ENCODE measurements at regions not wholly inside any gene's neighbourhood (a gene's known extent, or its start where the extent isn't known, plus 50 kb on each side); places are given as distances from the start of the nearest gene placed in this dataset.

DNA sequence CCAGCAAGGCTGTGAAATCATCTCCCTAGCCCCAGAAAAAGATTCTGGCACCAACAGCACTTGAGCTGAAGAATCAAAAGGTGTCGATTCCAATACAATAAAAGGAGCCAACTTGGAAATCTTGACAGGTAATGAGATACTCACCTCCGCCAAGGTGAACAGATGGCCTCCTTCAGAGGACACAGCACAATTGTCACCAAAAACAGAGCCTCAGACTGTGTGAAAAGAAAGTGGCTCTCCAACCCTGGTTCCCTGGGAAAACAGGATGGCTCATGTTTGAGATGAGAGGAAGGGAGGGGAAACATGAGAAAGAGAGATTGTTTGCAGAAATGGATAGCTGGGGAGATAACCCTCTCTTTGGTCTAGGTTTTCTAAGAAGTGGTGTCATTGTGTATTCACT is 168.9 kb downstream of the HS3ST1 start:
- H3K4me3 ChIP-seq (ENCODE audit: low read length): no peak overlapping the region
- no peak for DNase-seq (ENCODE audit: low read depth)
- TF ChIP-seq, protein P1, sequence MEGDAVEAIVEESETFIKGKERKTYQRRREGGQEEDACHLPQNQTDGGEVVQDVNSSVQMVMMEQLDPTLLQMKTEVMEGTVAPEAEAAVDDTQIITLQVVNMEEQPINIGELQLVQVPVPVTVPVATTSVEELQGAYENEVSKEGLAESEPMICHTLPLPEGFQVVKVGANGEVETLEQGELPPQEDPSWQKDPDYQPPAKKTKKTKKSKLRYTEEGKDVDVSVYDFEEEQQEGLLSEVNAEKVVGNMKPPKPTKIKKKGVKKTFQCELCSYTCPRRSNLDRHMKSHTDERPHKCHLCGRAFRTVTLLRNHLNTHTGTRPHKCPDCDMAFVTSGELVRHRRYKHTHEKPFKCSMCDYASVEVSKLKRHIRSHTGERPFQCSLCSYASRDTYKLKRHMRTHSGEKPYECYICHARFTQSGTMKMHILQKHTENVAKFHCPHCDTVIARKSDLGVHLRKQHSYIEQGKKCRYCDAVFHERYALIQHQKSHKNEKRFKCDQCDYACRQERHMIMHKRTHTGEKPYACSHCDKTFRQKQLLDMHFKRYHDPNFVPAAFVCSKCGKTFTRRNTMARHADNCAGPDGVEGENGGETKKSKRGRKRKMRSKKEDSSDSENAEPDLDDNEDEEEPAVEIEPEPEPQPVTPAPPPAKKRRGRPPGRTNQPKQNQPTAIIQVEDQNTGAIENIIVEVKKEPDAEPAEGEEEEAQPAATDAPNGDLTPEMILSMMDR (IDR thresholded peaks at IDR 0.05; ENCODE audit: insufficient read depth, low read depth, low read length, missing control alignments): no peak

DNA sequence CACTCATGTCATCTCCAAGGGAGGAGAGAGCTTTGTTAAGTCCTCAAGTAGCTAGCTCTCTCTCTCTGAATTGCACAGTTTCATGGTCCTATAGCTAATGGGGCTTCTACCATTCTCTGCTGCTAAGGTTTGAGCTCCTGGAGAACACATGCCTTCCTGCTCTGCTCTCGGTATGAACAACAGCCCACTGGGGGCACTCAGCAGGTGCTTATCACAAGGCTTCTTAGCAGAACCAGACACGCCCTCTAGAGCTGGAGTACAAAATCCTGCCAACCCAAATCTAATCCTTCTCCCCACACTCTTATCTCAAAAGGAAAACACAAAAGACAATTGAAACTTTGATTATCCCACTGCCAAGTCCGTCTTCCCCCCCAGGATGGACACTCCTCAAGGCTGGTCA is 176.5 kb downstream of the HS3ST1 start:
- no peak for DNase-seq (ENCODE audit: low read depth)
- H3K4me3 ChIP-seq (ENCODE audit: low read length): no peak overlapping the region
- TF ChIP-seq, protein P1 (IDR thresholded peaks at IDR 0.05; ENCODE audit: insufficient read depth, low read depth, low read length, missing control alignments): no peak

DNA sequence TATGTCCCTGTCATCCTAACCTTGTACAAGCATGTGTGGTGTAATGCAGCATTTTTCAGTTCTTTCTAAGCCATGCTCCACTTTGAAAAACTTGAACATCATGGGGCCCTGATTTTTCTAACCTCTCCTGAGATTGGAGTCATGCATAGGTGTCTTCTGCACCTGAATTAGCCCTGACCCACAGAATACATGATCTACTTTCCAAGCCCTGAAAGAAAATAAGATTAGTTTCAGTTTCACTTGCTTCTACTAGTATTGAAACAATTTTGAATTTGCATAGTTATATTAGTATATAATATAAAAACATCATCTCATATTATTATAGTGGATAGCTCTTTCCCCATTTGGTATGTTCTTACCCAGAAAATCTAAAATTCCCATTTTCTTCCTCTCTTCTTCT is 178.2 kb downstream of the HS3ST1 start:
- no peak for DNase-seq (ENCODE audit: low read depth)
- no peak overlapping the region for H3K4me3 ChIP-seq (ENCODE audit: low read length)
- TF ChIP-seq, protein P1 (IDR thresholded peaks at IDR 0.05; ENCODE audit: insufficient read depth, low read depth, low read length, missing control alignments): no peak

DNA sequence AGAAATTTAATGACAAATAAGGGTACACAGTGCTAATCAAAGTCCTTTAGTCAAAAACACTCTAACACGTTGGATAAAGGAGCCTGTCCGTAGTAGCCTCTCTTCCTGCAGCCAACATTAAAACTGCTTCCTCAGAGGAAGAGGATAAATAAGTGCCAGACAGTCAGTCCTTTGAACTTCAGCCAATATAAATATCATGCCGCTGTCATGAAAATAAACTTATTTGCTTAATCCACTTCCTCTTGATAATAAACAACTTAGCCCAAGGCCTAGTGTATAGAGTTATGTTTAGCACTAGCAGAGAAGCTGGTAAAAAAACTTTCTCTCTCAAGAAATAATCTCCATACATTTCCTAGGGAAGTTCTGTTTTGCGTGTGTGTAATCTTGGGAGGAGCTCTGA is 196.7 kb downstream of the HS3ST1 start:
- TF ChIP-seq, protein P1 (IDR thresholded peaks at IDR 0.05; ENCODE audit: insufficient read depth, low read depth, low read length, missing control alignments): no peak
- DNase-seq (ENCODE audit: low read depth): no peak

DNA sequence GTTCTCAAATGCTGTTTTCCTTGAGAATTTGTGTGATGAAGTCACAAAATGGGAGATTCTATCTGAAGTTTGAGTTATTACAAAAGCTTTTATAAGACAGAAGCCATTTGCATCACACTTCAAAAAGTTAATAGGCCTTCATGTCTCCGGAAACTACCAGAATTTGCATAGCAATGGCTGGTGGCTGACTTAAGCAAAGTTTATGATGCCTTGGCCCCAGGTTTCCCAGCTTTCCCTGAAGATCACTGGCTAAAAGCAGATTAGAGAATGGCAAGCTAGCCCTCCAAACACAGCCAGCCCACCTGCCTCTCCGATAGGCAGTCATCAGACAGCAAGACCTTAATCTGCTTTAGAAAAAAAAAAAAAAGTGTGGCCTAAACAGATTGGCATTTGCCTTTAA is 197.8 kb downstream of the HS3ST1 start:
- DNase-seq (ENCODE audit: low read depth): no peak
- TF ChIP-seq, protein P1 (IDR thresholded peaks at IDR 0.05; ENCODE audit: insufficient read depth, low read depth, low read length, missing control alignments): no peak
- H3K4me3 ChIP-seq (ENCODE audit: low read length): no peak overlapping the region

More for the DNA sequence above, 196.7 kb downstream of the HS3ST1 start:
- H3K4me3 ChIP-seq (ENCODE audit: low read length): no peak overlapping the region

DNA sequence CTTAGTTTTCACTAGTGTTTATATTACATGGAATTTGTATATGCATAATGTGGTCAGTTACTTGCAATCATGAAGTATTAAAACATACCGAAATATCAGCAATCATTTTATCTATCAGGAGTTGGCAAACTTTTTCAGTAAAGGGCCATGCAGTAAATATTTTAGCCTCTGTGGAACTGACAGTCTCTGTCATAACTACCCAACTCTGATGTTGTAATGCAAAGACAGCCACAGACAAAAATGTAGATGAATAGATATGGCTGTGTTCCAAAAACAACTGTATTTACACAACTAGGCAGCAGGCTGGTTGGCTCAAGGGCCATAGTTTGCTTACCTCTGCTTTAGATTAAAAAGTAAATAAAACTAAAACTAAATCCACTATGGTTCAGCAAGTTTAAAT is 200.2 kb downstream of the HS3ST1 start:
- peak; percentile 76 for DNase-seq (ENCODE audit: low read depth)
- TF ChIP-seq, protein P1 (IDR thresholded peaks at IDR 0.05; ENCODE audit: insufficient read depth, low read depth, low read length, missing control alignments): no peak
- no peak overlapping the region for H3K4me3 ChIP-seq (ENCODE audit: low read length)

DNA sequence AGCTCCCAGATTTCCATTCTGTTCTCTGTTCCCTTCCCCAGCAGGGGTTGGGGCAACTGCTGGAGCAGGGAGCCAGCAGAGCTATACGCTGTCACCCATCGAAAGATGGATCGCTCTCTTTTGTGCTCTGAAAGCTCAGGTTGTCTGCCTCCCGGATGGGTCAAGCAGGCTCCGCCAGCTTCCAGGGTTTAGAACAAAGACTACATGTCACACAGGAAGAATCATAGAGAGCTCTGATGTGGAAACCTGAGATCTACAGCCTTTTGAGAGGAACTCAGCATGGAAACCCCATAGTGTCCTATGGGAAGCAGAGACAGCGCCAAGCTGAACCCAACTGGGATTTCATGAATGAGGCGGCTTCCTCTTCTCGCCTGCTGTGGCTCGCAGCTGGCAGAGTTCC is 205.4 kb downstream of the HS3ST1 start:
- TF ChIP-seq, protein P1 (IDR thresholded peaks at IDR 0.05; ENCODE audit: insufficient read depth, low read depth, low read length, missing control alignments): no peak
- DNase-seq (ENCODE audit: low read depth): no peak
- H3K4me3 ChIP-seq (ENCODE audit: low read length): no peak overlapping the region
